ENCODE measurements at regions not wholly inside any gene's neighbourhood (a gene's known extent, or its start where the extent isn't known, plus 50 kb on each side); places are given as distances from the start of the nearest gene placed in this dataset.

- no peak for TF ChIP-seq CTCF (IDR thresholded peaks at IDR 0.05)
- TF ChIP-seq POLR2A (IDR thresholded peaks at IDR 0.05), result no peak
Observed at GRCh38 chr1:199691540-199691939, 336.0 kb upstream of the NR5A2 start.

All from vagina (tissue), 2 donors.